Eye (tissue), 1 donor: ENCODE measurements at regions not wholly inside any gene's neighbourhood (a gene's known extent, or its start where the extent isn't known, plus 50 kb on each side); places are given as distances from the start of the nearest gene placed in this dataset.
"Not testable (repeated sequence)": the region's sequence is repeated elsewhere in the genome, so short reads cannot be mapped to it uniquely, and the experiment has no call there.

ENCODE experiments used
- DNase-seq: peaks from one replicate; pipeline ENCODE4 v3.0.0-alpha.2; 2015

- DNase-seq = no peak
These were observed 306.5 kb upstream of the TECRL start for GRCh38 chr4:64715741-64716140.

GRCh38 chr4:64713256-64713840 is 304.1 kb upstream of the TECRL start:
- DNase-seq = peak; percentile 19

- DNase-seq = no peak
These were observed 303.3 kb upstream of the TECRL start for GRCh38 chr4:64712590-64712989.

- no peak for DNase-seq
These were observed 296.7 kb upstream of the TECRL start for GRCh38 chr4:64705989-64706388.

- DNase-seq = no peak
These were observed 288.9 kb upstream of the TECRL start for GRCh38 chr4:64698171-64698570.

- no peak for DNase-seq
These were observed 273.7 kb upstream of the TECRL start for GRCh38 chr4:64682946-64683345.

GRCh38 chr4:64682481-64682880 is 273.2 kb upstream of the TECRL start:
- no peak for DNase-seq

GRCh38 chr4:64673121-64673520 is 263.9 kb upstream of the TECRL start:
- DNase-seq = not testable (repeated sequence)

GRCh38 chr4:64670647-64671046 is 261.4 kb upstream of the TECRL start:
- no peak for DNase-seq

- no peak for DNase-seq
These were observed 234.6 kb upstream of the TECRL start for GRCh38 chr4:64643841-64644240.

- DNase-seq = no peak
These were observed 233.7 kb upstream of the TECRL start for GRCh38 chr4:64642936-64643335.

GRCh38 chr4:64640402-64640801 is 231.2 kb upstream of the TECRL start:
- DNase-seq = not testable (repeated sequence)

- no peak for DNase-seq
These were observed 216.2 kb upstream of the TECRL start for GRCh38 chr4:64625438-64625837.

- DNase-seq = peak; percentile 25
These were observed 208.6 kb upstream of the TECRL start for GRCh38 chr4:64617800-64618199.

GRCh38 chr4:64614276-64614675 is 205.0 kb upstream of the TECRL start:
- no peak for DNase-seq

GRCh38 chr4:64613046-64613445 is 203.8 kb upstream of the TECRL start:
- no peak for DNase-seq

- peak; percentile 33 for DNase-seq
These were observed 188.8 kb upstream of the TECRL start for GRCh38 chr4:64598066-64598465.

GRCh38 chr4:64594723-64595122 is 185.5 kb upstream of the TECRL start:
- DNase-seq = no peak

GRCh38 chr4:64588507-64588906 is 179.3 kb upstream of the TECRL start:
- no peak for DNase-seq

- DNase-seq = peak; percentile 65
These were observed 175.8 kb upstream of the TECRL start for GRCh38 chr4:64584981-64585557.

- no peak for DNase-seq
These were observed 174.9 kb upstream of the TECRL start for GRCh38 chr4:64584125-64584524.

- DNase-seq = no peak
These were observed 173.2 kb upstream of the TECRL start for GRCh38 chr4:64582492-64582891.

GRCh38 chr4:64581422-64581821 is 172.2 kb upstream of the TECRL start:
- DNase-seq = no peak

- peak; percentile 8 for DNase-seq
These were observed 154.9 kb upstream of the TECRL start for GRCh38 chr4:64564126-64564525.

GRCh38 chr4:64559571-64559970 is 150.3 kb upstream of the TECRL start:
- no peak for DNase-seq
